ENCODE measurements at regions not wholly inside any gene's neighbourhood (a gene's known extent, or its start where the extent isn't known, plus 50 kb on each side); places are given as distances from the start of the nearest gene placed in this dataset.
"Not testable (repeated sequence)": the region's sequence is repeated elsewhere in the genome, so short reads cannot be mapped to it uniquely, and the experiment has no call there.

DNA sequence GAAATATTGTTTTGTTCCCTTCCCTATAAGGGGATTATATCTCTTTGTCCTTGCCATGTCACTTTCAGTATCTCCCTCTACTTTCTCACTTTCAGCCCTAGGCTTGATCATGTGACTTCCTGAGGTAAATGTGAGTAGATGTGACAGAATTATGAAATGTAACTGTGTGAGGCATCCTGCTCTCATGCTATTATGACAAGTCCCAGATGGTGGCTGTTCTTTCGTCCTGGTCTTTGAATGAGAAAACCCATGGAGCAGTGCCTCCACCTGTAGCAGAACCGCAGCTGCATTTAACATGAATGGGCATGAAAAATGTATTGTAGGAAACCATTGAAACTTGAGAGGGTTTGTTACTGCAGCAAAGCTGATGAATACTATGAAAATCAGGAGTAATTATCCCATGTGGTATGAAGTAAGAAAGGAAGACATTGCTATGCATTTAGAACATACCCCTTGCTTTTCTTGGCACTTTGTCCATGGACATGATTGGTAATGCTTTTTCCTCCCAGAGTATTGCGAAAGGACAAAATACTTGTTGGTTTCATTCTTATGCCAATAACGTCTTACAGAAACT lies 202.2 kb upstream of the GPRIN3 start:
- no peaks in the 10 kb centered on the region for H3K36me3 ChIP-seq (ENCODE audit: control insufficient read depth in 1 of 2, insufficient read depth in 2 of 2, low read length in 2 of 2)
- peaks cover 4 to 18% of the 10 kb centered on the region in 2 donors for H3K4me1 ChIP-seq (ENCODE audit: control insufficient read depth in 1 of 2, insufficient read depth in 2 of 2, low read length in 2 of 2)
- H3K9ac ChIP-seq (ENCODE audit: low read depth in 1 of 2, low read length in 2 of 2), result no peak overlapping the region
- peaks cover 0 to 7% of the 10 kb centered on the region in 2 donors for H3K9me3 ChIP-seq (ENCODE audit: control insufficient read depth in 1 of 2, low read length in 2 of 2)
- H3K27ac ChIP-seq (ENCODE audit: low read depth, low read length), result no peak overlapping the region
- no peaks in the 10 kb centered on the region for H3K27me3 ChIP-seq (ENCODE audit: control insufficient read depth in 1 of 2, insufficient read depth in 2 of 2, low read length in 2 of 2)
- no peak overlapping the region for H3K4me3 ChIP-seq (ENCODE audit: low read depth in 1 of 2, low read length in 2 of 2)

DNA sequence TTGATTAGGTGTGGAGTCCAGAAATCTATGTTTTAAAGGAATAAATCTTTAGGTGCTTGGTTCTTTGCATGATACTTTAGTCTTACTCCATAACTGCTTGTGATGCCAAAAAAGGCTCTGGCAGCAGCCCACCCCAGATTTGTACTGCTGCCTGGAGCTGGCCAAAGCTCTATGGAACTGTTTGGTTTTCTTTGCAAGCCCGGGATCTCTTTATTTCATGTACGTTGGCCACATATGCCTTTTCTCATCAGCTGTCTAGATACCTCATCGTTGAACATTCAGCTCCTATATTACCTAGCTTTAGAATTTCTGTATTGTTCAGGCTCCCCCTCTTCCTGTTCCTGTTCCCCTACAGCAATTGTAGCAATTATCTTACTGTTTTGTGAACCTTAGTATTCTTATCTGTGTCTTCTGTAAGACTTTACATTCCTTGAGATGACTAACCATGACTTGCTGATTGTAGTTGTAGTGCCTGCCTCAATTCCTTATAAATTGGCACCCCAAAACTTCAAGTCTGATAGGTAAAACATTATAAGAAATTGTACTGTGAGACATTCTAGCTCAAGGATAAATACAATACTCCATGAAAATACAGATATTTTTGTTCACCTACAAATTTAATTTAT lies 199.4 kb upstream of the GPRIN3 start:
- Histone ChIP-seq H3K27ac (ENCODE audit: low read depth, low read length) (no peak overlapping the region), H3K9me3 (ENCODE audit: control insufficient read depth in 1 of 2, low read length in 2 of 2) (peaks cover 0 to 7% of the 10 kb centered on the region in 2 donors), H3K4me1 (ENCODE audit: control insufficient read depth in 1 of 2, insufficient read depth in 2 of 2, low read length in 2 of 2) (peaks cover 3 to 6% of the 10 kb centered on the region in 2 donors), H3K4me3 (ENCODE audit: low read depth in 1 of 2, low read length in 2 of 2) (no peak overlapping the region), H3K36me3 (ENCODE audit: control insufficient read depth in 1 of 2, insufficient read depth in 2 of 2, low read length in 2 of 2) (no peaks in the 10 kb centered on the region), H3K9ac (ENCODE audit: low read depth in 1 of 2, low read length in 2 of 2) (no peak overlapping the region), H3K27me3 (ENCODE audit: control insufficient read depth in 1 of 2, insufficient read depth in 2 of 2, low read length in 2 of 2) (no peaks in the 10 kb centered on the region)

DNA sequence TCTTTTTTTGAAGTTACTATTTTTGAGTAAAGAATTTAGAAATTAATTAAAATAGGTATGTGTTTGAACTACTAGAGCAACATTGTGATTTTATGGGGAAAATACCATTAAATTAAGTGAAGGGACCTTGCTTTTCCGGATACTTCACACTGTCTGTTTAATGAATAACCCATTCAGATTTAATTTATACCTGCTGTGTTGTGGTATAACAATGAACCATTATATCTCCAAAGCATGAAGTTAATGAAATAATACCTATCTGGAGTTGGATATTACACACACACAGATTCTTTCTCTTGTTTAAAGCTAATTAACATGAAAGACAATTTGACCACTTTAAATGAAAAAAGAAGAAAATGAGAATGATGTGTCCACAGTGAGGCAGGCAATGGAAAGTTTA lies 195.0 kb upstream of the GPRIN3 start:
- no peak overlapping the region for H3K27ac ChIP-seq (ENCODE audit: low read depth, low read length)
- no peak overlapping the region for H3K4me3 ChIP-seq (ENCODE audit: low read depth in 1 of 2, low read length in 2 of 2)
- no peaks in the 10 kb centered on the region for H3K9me3 ChIP-seq (ENCODE audit: control insufficient read depth in 1 of 2, low read length in 2 of 2)
- H3K9ac ChIP-seq (ENCODE audit: low read depth in 1 of 2, low read length in 2 of 2), result no peak overlapping the region
- peaks cover 0 to 8% of the 10 kb centered on the region in 2 donors for H3K4me1 ChIP-seq (ENCODE audit: control insufficient read depth in 1 of 2, insufficient read depth in 2 of 2, low read length in 2 of 2)
- no peaks in the 10 kb centered on the region for H3K36me3 ChIP-seq (ENCODE audit: control insufficient read depth in 1 of 2, insufficient read depth in 2 of 2, low read length in 2 of 2)
- H3K27me3 ChIP-seq (ENCODE audit: control insufficient read depth in 1 of 2, insufficient read depth in 2 of 2, low read length in 2 of 2), result no peaks in the 10 kb centered on the region

DNA sequence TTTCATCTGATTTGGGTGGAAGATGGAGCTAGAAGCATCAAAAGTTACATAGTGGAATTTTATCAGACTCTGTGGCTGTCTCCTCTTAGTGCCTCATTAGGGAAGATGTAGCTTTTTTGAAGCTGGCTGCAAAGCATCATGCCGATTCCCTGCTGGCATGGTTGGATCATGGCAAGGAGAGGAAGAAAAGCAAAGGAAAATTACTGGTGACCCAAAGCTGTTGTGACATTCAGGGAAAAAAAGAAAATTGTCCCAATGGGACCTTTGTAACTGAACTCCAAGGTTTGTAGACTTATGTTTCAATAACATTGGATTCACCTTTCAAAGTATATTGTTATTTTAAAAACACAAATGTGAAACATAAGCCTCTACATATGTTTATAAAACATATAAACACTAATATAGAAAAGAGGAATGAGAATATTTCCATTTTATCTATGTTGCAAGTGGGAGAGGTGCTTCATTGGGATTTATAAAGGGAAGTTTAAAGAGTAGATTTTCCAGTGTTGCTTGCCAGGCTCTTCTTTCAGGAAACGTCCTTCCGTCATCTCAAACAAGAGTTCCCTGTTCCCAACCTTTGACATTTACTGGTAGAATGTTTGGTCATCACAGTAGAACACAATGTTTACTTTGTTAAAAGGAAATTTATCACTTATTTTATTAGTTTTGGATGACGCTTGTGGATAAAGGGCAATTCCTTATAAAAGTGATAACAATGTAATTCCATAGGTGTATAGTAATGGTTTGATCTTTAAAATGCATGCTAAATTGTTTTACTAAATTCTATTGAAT lies 190.1 kb upstream of the GPRIN3 start:
- Histone ChIP-seq H3K4me1 (ENCODE audit: control insufficient read depth in 1 of 2, insufficient read depth in 2 of 2, low read length in 2 of 2) (peaks cover 0 to 22% of the 10 kb centered on the region in 2 donors), H3K4me3 (ENCODE audit: low read depth in 1 of 2, low read length in 2 of 2) (no peak overlapping the region), H3K36me3 (ENCODE audit: control insufficient read depth in 1 of 2, insufficient read depth in 2 of 2, low read length in 2 of 2) (no peaks in the 10 kb centered on the region), H3K9me3 (ENCODE audit: control insufficient read depth in 1 of 2, low read length in 2 of 2) (no peaks in the 10 kb centered on the region), H3K9ac (ENCODE audit: low read depth in 1 of 2, low read length in 2 of 2) (no peak overlapping the region), H3K27me3 (ENCODE audit: control insufficient read depth in 1 of 2, insufficient read depth in 2 of 2, low read length in 2 of 2) (no peaks in the 10 kb centered on the region), H3K27ac (ENCODE audit: low read depth, low read length) (peak overlapping the region; percentile 35)

DNA sequence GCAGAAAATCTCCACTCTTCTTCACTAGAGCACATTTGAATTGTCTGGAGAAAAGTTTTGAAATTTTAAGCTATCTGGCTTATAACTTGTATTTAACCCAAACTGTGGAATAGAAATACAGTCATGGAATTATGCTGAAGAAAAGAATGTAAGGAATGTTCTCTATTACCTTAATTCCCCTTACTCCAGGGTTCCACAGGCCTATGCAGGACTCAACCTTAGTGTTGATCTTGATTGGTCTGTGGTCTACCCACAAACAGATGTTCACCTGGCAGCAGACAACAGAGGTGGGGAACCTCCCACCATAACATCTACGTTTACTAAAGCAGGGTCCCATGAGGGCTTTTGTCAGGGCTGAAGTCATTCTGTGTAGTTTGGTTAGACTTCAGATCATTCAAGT lies 189.3 kb upstream of the GPRIN3 start:
- Histone ChIP-seq H3K9me3 (ENCODE audit: control insufficient read depth in 1 of 2, low read length in 2 of 2) (no peaks in the 10 kb centered on the region), H3K4me3 (ENCODE audit: low read depth in 1 of 2, low read length in 2 of 2) (no peak overlapping the region), H3K27me3 (ENCODE audit: control insufficient read depth in 1 of 2, insufficient read depth in 2 of 2, low read length in 2 of 2) (no peaks in the 10 kb centered on the region), H3K27ac (ENCODE audit: low read depth, low read length) (no peak overlapping the region), H3K9ac (ENCODE audit: low read depth in 1 of 2, low read length in 2 of 2) (no peak overlapping the region), H3K36me3 (ENCODE audit: control insufficient read depth in 1 of 2, insufficient read depth in 2 of 2, low read length in 2 of 2) (no peaks in the 10 kb centered on the region), H3K4me1 (ENCODE audit: control insufficient read depth in 1 of 2, insufficient read depth in 2 of 2, low read length in 2 of 2) (peaks cover 0 to 28% of the 10 kb centered on the region in 2 donors)

DNA sequence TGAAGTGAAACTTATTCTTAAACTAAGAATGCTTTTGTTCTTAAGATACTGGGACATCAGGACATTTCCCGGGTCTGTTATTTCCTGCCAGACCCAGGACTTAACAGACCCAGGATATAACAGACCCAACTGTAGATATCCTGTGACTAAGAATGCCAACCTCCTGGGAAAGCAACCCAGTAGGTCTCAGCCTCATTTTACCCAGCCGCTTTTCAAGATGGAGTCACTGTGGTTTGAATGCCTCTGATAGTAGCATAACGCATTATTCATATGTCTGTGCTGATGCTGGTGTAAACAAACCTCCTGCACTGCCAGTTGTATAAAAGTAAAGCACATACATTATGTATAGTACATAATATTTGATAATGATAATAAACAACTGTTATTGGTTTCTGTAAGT lies 185.8 kb upstream of the GPRIN3 start:
- Histone ChIP-seq H3K9me3 (ENCODE audit: control insufficient read depth in 1 of 2, low read length in 2 of 2) (no peaks in the 10 kb centered on the region), H3K4me1 (ENCODE audit: control insufficient read depth in 1 of 2, insufficient read depth in 2 of 2, low read length in 2 of 2) (peaks cover 0 to 28% of the 10 kb centered on the region in 2 donors), H3K9ac (ENCODE audit: low read depth in 1 of 2, low read length in 2 of 2) (no peak overlapping the region), H3K36me3 (ENCODE audit: control insufficient read depth in 1 of 2, insufficient read depth in 2 of 2, low read length in 2 of 2) (no peaks in the 10 kb centered on the region), H3K27me3 (ENCODE audit: control insufficient read depth in 1 of 2, insufficient read depth in 2 of 2, low read length in 2 of 2) (no peaks in the 10 kb centered on the region), H3K4me3 (ENCODE audit: low read depth in 1 of 2, low read length in 2 of 2) (no peak overlapping the region), H3K27ac (ENCODE audit: low read depth, low read length) (no peak overlapping the region)

DNA sequence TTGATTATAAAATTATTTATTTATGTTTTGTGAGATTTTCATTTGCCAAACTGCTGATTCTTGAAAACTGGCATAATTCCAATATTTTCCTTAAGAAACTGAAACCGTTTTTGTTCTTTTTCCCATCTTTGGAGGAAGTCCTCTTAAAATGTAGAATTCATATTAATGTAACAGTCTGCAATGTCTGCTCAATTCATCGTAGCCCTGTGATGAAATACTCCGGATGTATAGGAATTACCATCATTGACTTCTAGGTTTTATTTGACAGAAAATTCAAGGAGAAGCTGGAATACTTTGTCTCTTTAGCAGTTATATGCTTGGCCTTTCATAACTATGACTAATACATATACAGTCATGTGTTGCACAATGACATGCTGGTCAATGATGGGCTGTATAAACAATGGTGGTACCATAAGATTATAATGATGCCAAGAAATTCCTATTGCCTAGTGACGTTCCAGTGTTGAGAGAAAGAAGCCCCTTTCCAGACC lies 185.0 kb upstream of the GPRIN3 start:
- H3K9me3 ChIP-seq (ENCODE audit: control insufficient read depth in 1 of 2, low read length in 2 of 2), result no peaks in the 10 kb centered on the region
- H3K27ac ChIP-seq (ENCODE audit: low read depth, low read length), result no peak overlapping the region

DNA sequence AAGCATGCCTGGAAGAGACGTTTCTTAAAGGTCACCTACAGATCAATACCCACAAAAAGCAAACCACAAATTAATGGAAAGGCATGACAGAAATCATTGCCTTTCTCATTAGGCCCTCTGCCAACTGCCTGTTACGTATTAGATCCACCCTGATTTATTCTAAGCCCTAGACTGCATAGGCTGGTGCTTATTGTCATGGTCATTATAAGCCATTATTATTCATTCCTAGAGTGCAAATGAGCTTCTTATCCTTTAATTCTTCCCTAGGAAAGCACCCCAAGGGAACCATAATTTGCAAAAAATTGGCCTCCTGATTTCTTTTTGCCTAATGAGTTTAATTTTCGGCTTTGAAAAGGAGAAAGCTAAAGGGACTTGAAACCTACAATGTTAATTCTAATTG lies 184.2 kb upstream of the GPRIN3 start:
- peaks cover 0 to 18% of the 10 kb centered on the region in 2 donors for H3K4me1 ChIP-seq (ENCODE audit: control insufficient read depth in 1 of 2, insufficient read depth in 2 of 2, low read length in 2 of 2)

More for the DNA sequence above, 185.0 kb upstream of the GPRIN3 start:
- Histone ChIP-seq H3K4me3 (ENCODE audit: low read depth in 1 of 2, low read length in 2 of 2) (no peak overlapping the region), H3K9ac (ENCODE audit: low read depth in 1 of 2, low read length in 2 of 2) (no peak overlapping the region), H3K36me3 (ENCODE audit: control insufficient read depth in 1 of 2, insufficient read depth in 2 of 2, low read length in 2 of 2) (no peaks in the 10 kb centered on the region), H3K4me1 (ENCODE audit: control insufficient read depth in 1 of 2, insufficient read depth in 2 of 2, low read length in 2 of 2) (peaks cover 0 to 25% of the 10 kb centered on the region in 2 donors), H3K27me3 (ENCODE audit: control insufficient read depth in 1 of 2, insufficient read depth in 2 of 2, low read length in 2 of 2) (no peaks in the 10 kb centered on the region)

DNA sequence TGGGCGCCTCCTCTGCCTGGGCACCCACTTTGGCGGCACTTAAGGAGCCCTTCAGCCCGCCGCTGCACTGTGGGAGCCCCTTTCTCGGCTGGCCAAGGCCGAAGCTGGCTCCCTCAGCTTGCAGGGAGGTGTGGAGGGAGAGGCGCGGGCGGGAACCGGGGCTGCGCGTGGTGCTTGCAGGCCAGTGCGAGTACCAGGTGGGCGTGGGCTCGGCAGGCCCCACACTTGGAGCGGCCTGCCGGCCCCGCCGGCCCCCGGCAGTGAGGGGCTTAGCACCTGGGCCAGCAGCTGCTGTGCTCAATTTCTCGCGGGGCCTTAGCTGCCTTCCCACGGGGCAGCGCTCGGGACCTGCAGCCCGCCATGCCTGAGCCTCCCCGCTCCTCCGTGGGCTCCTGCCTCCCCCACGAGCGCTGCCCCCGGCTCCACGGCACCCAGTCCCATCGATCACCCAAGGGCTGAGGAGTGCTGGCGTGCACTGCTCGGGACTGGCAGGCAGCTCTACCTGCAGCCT lies 182.4 kb upstream of the GPRIN3 start:
- H3K9me3 ChIP-seq (ENCODE audit: control insufficient read depth in 1 of 2, low read length in 2 of 2); H3K9ac ChIP-seq (ENCODE audit: low read depth in 1 of 2, low read length in 2 of 2); H3K36me3 ChIP-seq (ENCODE audit: control insufficient read depth in 1 of 2, insufficient read depth in 2 of 2, low read length in 2 of 2); H3K4me3 ChIP-seq (ENCODE audit: low read depth in 1 of 2, low read length in 2 of 2); H3K27me3 ChIP-seq (ENCODE audit: control insufficient read depth in 1 of 2, insufficient read depth in 2 of 2, low read length in 2 of 2); H3K27ac ChIP-seq (ENCODE audit: low read depth, low read length): not testable (repeated sequence)
- H3K4me1 ChIP-seq (ENCODE audit: control insufficient read depth in 1 of 2, insufficient read depth in 2 of 2, low read length in 2 of 2), result peaks cover 0 to 15% of the 10 kb centered on the region in 2 donors

More for the DNA sequence above, 184.2 kb upstream of the GPRIN3 start:
- Histone ChIP-seq H3K9me3 (ENCODE audit: control insufficient read depth in 1 of 2, low read length in 2 of 2) (no peaks in the 10 kb centered on the region), H3K27ac (ENCODE audit: low read depth, low read length) (no peak overlapping the region), H3K36me3 (ENCODE audit: control insufficient read depth in 1 of 2, insufficient read depth in 2 of 2, low read length in 2 of 2) (no peaks in the 10 kb centered on the region), H3K27me3 (ENCODE audit: control insufficient read depth in 1 of 2, insufficient read depth in 2 of 2, low read length in 2 of 2) (no peaks in the 10 kb centered on the region), H3K4me3 (ENCODE audit: low read depth in 1 of 2, low read length in 2 of 2) (no peak overlapping the region), H3K9ac (ENCODE audit: low read depth in 1 of 2, low read length in 2 of 2) (no peak overlapping the region)

DNA sequence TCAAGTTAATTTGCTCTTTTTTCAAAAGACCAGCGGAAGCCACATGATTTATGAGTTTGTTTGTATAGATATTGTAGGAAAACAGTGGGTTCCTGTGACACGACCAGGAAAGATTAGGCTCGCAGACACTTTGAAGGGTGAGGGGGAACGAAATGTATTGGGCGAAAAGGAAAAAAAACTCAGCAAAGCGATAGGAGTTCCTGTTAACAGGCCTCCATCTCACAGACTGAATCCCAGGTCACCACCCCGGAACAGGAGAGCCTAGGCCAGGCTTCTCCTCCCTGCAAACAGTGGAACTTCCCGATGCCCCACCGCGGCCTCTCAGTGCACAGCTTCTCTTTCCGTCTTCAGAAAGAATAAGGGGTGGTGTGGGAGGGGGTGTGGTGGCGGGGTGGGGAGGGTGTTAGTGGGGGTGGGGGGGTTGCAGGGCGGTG lies 181.8 kb upstream of the GPRIN3 start:
- no peak overlapping the region for H3K27ac ChIP-seq (ENCODE audit: low read depth, low read length)

More for the DNA sequence above, 181.8 kb upstream of the GPRIN3 start:
- Histone ChIP-seq H3K4me3 (ENCODE audit: low read depth in 1 of 2, low read length in 2 of 2) (no peak overlapping the region), H3K4me1 (ENCODE audit: control insufficient read depth in 1 of 2, insufficient read depth in 2 of 2, low read length in 2 of 2) (peaks cover 0 to 15% of the 10 kb centered on the region in 2 donors), H3K27me3 (ENCODE audit: control insufficient read depth in 1 of 2, insufficient read depth in 2 of 2, low read length in 2 of 2) (no peaks in the 10 kb centered on the region), H3K9me3 (ENCODE audit: control insufficient read depth in 1 of 2, low read length in 2 of 2) (no peaks in the 10 kb centered on the region), H3K9ac (ENCODE audit: low read depth in 1 of 2, low read length in 2 of 2) (no peak overlapping the region), H3K36me3 (ENCODE audit: control insufficient read depth in 1 of 2, insufficient read depth in 2 of 2, low read length in 2 of 2) (no peaks in the 10 kb centered on the region)
